ENCODE measurements at regions not wholly inside any gene's neighbourhood (a gene's known extent, or its start where the extent isn't known, plus 50 kb on each side); places are given as distances from the start of the nearest gene placed in this dataset.

DNA sequence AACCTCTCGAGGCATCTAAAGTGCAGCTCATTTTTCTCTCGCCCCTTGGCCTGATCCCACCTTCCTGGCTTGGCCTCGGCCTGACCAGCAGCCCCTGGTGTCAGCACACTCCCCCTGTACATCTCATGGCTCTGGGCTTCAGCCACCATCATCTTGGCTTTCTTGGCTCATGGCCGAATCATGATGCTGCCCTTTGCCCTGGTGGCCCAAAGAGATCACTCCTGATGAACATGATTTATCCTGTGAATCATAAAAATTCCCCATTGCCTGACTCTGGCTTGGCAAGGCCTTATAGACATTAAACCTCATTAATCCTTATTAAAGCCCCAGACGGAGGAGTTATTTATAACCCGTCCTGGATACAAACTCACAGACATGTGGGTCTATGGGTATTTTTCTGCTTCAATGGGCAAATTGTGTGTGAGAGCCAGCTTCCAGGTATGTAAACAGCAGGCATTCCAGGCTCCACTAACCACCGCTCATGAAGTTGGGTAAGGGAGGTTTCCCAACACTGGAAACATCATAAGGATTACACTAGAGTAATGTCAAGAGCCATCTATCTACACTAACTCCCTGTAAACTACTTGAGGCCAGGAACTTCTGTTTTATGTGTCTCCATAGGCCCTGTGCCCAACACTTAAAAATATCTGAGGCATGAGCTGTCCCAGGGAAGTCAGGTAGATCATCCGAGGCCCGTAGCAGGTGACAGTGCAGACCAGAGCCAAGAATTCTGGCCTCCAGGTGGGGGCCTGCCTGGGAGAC, 171.2 kb downstream of the TTC8 start:
- TF ChIP-seq, protein P1, sequence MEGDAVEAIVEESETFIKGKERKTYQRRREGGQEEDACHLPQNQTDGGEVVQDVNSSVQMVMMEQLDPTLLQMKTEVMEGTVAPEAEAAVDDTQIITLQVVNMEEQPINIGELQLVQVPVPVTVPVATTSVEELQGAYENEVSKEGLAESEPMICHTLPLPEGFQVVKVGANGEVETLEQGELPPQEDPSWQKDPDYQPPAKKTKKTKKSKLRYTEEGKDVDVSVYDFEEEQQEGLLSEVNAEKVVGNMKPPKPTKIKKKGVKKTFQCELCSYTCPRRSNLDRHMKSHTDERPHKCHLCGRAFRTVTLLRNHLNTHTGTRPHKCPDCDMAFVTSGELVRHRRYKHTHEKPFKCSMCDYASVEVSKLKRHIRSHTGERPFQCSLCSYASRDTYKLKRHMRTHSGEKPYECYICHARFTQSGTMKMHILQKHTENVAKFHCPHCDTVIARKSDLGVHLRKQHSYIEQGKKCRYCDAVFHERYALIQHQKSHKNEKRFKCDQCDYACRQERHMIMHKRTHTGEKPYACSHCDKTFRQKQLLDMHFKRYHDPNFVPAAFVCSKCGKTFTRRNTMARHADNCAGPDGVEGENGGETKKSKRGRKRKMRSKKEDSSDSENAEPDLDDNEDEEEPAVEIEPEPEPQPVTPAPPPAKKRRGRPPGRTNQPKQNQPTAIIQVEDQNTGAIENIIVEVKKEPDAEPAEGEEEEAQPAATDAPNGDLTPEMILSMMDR (IDR thresholded peaks at IDR 0.05) = no peak
- no peak for TF ChIP-seq EZH2 (IDR thresholded peaks at IDR 0.05; ENCODE audit: borderline replicate concordance, insufficient read depth, low read depth, low read length, poor library complexity, severe bottlenecking)

All from B cell (primary cell).